Activated naive CD8-positive, alpha-beta T cell treated with anti-CD3 and anti-CD28 coated beads, Interleukin-2, amount 10 ng/mL, durations not matched to agents 7 days and 5 days (primary cell): ENCODE measurements at regions not wholly inside any gene's neighbourhood (a gene's known extent, or its start where the extent isn't known, plus 50 kb on each side); places are given as distances from the start of the nearest gene placed in this dataset.
"Not testable (repeated sequence)": the region's sequence is repeated elsewhere in the genome, so short reads cannot be mapped to it uniquely, and the experiment has no call there.

Source experiments
- ATAC-seq: fragments of 150-1000 bp; cut with Tn5 transposase; one replicate; pipeline ENCODE4 v1.10.0; 2021; ENCODE audit warnings: low read depth, moderate library complexity
- POLR2A ChIA-PET: fragments of 350-600 bp; sonication (Branson Sonifier 250); formaldehyde crosslinking; loops from one replicate; lab custom pipeline; 2021; ENCODE audit warnings: antibody characterized with exemption; lab: Charles Lee
- DNase-seq: peaks from one replicate; pipeline ENCODE4 v3.0.0; 2021
- H3K27ac Mint-ChIP-seq: one replicate; pipeline ENCODE4 v1.8.0; 2022; ENCODE audit warnings: mild to moderate bottlenecking, mixed read lengths
- H3K27me3 Mint-ChIP-seq: one replicate; pipeline ENCODE4 v1.8.0; 2022; ENCODE audit warnings: mild to moderate bottlenecking, moderate library complexity, mixed read lengths
- H3K36me3 Mint-ChIP-seq: one replicate; pipeline ENCODE4 v1.8.0; 2021; ENCODE audit warnings: mild to moderate bottlenecking, mixed read lengths
- H3K4me1 Mint-ChIP-seq: one replicate; pipeline ENCODE4 v1.8.0; 2021; ENCODE audit warnings: mixed read lengths
- H3K4me3 Mint-ChIP-seq: one replicate; pipeline ENCODE4 v1.8.0; 2022; ENCODE audit warnings: mild to moderate bottlenecking, moderate library complexity, mixed read lengths
- H3K9me3 Mint-ChIP-seq: one replicate; pipeline ENCODE4 v1.8.0; 2021; ENCODE audit warnings: mixed read lengths

DNA sequence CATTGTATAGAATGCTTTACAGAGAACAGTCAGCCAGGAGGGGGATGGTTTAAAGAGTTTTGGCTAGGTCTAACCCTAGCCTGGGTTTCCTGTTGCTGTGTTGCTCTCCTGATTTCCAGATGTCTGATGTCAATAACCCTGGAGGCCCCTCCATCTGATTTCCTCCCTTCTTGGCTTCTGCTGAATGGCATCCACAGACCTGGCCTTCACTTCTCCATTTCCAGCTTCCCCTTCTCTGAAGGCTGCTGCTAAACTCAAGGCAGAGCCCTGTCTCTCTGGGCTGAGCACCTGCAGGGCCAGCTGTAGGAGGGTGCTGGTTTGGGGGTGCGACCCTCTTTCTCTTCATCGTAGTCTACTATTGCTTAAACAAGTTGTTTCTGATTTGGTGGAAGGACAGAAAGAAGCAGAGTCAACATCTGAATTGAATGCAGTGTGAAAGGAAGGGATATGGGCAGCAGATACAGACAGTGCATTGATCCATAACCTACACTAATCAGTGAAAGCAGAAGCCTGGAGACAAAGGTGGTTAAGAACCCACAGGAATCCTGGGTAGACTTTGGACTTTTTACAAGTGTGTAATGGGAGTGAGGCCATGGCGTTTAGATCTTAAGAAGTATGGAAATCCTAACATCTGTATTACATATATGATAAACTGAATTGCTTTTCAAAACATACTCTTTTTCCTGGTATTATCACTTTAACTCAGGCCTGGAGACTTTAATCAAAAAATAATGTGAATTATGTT, 153.6 kb downstream of the HRH4 start:
- no peaks in the 10 kb centered on the region for H3K9me3 Mint-ChIP-seq
- H3K27me3 Mint-ChIP-seq, result peaks cover 3% of the 10 kb centered on the region

DNA sequence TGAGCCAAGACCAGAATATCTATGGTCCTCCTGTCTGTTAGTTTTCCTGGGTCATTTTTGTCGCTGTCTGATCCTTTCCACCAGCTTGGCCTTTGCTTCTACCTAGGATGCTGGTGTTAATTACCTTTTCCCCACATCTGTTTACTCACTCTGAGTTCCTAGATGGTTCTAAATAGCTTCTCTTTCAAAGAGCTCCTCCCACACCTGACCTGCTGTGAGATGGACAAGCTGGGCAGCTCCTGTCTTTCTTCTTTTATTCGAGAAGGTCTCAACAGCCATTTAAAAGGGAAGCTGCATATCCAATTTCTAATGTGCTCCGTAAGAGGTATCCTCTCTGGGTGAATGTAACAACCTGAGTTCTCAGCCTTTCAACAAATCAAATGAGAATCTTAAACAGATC, 156.2 kb downstream of the HRH4 start:
- H3K4me3 Mint-ChIP-seq, result no peak overlapping the region

More for the DNA sequence above, 153.6 kb downstream of the HRH4 start:
- no peak for DNase-seq
- Mint-ChIP-seq H3K4me3 (no peak overlapping the region), H3K27ac (no peak overlapping the region), H3K4me1 (no peaks in the 10 kb centered on the region), H3K36me3 (no peaks in the 10 kb centered on the region)
- POLR2A ChIA-PET, result no interaction called here
- no peak for ATAC-seq

DNA sequence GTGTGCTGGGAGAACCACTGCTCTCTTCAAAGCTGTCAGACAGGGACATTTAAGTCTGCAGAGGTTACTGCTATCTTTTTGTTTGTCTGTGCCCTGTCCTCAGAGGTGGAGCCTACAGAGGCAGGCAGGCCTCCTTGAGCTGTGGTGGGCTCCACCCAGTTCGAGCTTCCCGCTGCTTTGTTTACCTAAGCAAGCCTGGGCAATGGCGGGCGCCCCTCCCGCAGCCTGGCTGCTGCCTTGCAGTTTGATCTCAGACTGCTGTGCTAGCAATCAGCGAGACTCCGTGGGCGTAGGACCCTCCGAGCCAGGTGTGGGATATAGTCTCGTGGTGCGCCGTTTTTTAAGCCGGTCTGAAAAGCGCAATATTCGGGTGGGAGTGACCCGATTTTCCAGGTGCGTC, 164.0 kb downstream of the HRH4 start:
- DNase-seq, POLR2A ChIA-PET, H3K4me3 Mint-ChIP-seq, H3K36me3 Mint-ChIP-seq, H3K27me3 Mint-ChIP-seq, H3K27ac Mint-ChIP-seq, H3K9me3 Mint-ChIP-seq, H3K4me1 Mint-ChIP-seq, ATAC-seq: not testable (repeated sequence)

More for the DNA sequence above, 156.2 kb downstream of the HRH4 start:
- Mint-ChIP-seq H3K27ac (no peak overlapping the region), H3K4me1 (no peaks in the 10 kb centered on the region), H3K9me3 (no peaks in the 10 kb centered on the region), H3K36me3 (no peaks in the 10 kb centered on the region), H3K27me3 (no peaks in the 10 kb centered on the region)
- POLR2A ChIA-PET, result no interaction called here
- ATAC-seq, result no peak
- DNase-seq, result no peak

DNA sequence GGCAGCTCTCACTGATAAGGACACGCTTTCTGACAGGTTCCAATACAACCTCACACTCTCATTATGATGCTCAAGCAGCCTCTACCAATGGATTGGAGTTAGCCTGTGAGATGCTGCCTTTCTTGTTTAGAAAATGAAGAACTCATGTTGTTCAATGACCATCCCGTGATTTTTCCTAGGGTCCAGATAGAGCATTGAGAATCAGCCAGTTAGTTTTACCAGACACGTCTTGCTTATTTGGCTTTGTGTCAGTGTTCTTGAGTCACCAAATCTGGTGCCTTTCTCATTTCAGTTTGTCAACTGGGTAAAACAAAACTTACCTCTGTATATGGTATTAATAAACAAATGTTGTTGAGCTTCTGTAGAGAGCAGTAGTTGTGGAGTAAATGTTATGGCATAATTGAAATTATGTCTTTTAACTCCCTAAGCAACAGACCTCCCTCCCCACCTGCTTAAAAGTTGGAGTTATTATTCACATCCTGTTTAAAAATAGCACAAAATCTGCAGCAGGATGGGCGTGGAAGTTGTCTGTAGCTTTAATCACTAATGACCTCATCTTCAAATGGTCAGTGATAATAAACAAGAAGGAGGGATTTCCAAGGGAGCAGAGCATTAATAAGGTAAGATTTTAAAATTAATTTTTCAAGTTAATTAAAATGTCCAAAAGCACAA, 167.3 kb downstream of the HRH4 start:
- H3K9me3 Mint-ChIP-seq, result peaks cover 1% of the 10 kb centered on the region
- no peak overlapping the region for H3K27ac Mint-ChIP-seq
- H3K36me3 Mint-ChIP-seq, result no peaks in the 10 kb centered on the region
- peaks cover 3% of the 10 kb centered on the region for H3K27me3 Mint-ChIP-seq
- no peak for DNase-seq
- H3K4me3 Mint-ChIP-seq, result no peak overlapping the region
- no peaks in the 10 kb centered on the region for H3K4me1 Mint-ChIP-seq
- POLR2A ChIA-PET, result no interaction called here
- no peak for ATAC-seq

DNA sequence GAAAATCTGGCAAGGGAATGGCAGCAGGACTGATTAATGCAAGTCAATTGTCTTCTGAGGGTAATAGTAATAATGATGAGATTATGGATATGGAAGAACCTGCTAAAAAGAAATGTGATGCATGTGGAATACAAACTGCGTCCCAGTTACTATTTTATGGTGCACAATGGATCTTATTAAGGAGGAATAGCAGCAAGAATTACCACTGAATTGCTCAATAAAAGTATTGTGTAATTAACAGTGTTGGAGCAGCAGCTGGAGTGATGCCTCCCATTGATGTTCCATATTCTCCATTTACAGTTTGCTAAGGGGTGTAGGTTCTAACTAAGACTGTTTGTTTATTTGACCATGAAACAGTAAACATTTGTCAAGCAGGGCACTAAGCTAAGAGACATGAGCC, 167.9 kb downstream of the HRH4 start:
- POLR2A ChIA-PET, result no interaction called here
- H3K27me3 Mint-ChIP-seq, result peaks cover 3% of the 10 kb centered on the region
- ATAC-seq (no peak), DNase-seq (no peak)
- H3K27ac Mint-ChIP-seq, result no peak overlapping the region
- no peaks in the 10 kb centered on the region for H3K4me1 Mint-ChIP-seq
- H3K4me3 Mint-ChIP-seq, result no peak overlapping the region
- peaks cover 1% of the 10 kb centered on the region for H3K9me3 Mint-ChIP-seq
- H3K36me3 Mint-ChIP-seq, result no peaks in the 10 kb centered on the region

DNA sequence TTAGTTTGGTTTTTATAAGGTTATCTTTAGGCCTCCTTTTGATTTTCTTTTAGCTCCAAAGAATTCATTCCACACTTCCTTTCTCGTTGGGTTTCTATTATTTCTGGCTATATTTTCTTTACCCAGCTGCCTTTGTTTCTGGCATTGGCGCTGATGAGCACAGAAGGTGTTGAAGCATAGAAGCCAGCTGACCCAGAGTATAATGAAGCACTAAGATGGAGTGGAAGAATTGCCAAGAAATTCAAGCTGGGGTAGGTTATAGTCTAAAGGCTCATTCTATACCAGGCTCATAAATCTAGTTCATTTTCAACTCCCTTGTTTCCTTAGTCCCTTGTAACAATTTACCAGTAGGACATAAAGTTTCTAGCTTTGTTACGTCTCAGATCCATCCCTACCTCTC, 169.5 kb downstream of the HRH4 start:
- Mint-ChIP-seq H3K27me3 (peaks cover 3% of the 10 kb centered on the region), H3K4me1 (no peaks in the 10 kb centered on the region), H3K4me3 (no peak overlapping the region), H3K27ac (no peak overlapping the region), H3K36me3 (no peaks in the 10 kb centered on the region), H3K9me3 (peaks cover 1% of the 10 kb centered on the region)
- POLR2A ChIA-PET, result no interaction called here
- DNase-seq (no peak), ATAC-seq (no peak)

DNA sequence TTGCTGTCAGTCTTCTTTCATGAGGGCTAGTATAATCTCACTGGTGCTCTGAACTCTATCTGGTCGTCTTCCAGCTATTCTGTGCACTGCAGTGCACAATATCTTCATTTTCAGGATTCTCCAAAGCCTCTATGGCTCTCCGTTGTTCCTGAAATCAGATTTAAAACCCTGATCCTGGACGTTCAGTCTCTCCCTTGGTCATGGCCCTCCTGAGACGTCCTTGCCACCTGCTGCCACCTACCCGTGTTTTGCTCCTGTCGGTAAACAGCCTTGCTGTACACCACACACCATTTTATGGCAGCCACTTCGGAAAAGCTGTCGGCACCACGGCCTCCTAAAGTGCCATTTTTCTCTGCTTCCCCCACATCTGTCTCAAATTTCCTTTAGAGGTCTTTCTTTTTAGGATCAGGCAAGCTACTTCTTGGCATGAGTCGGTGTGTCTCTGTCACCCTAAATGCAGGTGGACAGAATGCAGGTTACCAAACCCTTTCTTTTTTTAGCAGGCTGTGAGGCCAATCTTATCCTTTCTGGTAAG, 170.0 kb downstream of the HRH4 start:
- DNase-seq (no peak), ATAC-seq (no peak)
- Mint-ChIP-seq H3K4me3 (no peak overlapping the region), H3K27me3 (peaks cover 3% of the 10 kb centered on the region), H3K36me3 (no peaks in the 10 kb centered on the region), H3K4me1 (no peaks in the 10 kb centered on the region), H3K27ac (no peak overlapping the region), H3K9me3 (peaks cover 1% of the 10 kb centered on the region)
- POLR2A ChIA-PET, result no interaction called here

DNA sequence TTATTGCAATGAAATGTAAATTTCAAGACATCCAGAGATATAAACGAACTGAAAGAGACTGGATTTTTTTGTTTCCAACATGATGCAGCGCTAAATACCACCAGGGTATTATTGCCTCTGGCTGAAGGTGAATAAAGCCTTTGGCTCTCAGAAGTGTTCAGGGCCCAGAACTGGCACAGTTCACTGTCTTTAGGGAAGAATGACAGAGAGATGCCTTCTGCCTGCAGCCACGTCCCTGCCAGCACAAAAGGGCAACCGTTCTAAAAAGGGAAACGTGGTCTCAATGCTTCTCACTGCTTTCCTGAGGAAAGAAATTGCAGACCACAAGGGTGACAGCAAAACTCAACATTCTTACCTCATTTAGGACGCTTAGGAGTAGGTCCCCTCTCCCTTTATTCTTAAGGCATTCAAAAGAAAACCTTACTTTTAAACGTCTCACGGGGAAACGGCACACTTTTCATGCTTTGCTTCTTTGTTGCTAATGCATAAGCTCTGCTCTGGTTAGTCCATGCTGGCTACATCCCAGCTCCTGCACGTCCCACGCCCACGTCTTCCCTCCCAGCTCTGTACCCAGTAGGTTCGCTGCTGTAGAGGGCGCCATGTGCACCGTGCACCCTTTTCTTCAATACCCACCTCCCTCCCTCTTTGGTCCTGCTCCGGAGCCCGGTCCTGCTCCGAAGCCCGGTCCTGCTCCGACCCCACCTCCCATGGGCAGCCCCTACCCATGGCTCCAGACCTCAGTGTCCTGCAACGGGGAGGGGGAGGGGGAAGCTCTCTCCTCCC, 171.0 kb downstream of the HRH4 start:
- no peaks in the 10 kb centered on the region for H3K36me3 Mint-ChIP-seq
- H3K9me3 Mint-ChIP-seq, result no peaks in the 10 kb centered on the region
- DNase-seq, result no peak
- H3K27me3 Mint-ChIP-seq, result peaks cover 3% of the 10 kb centered on the region
- no peak overlapping the region for H3K27ac Mint-ChIP-seq
- ATAC-seq, result no peak
- POLR2A ChIA-PET, result no interaction called here
- H3K4me3 Mint-ChIP-seq, result no peak overlapping the region
- H3K4me1 Mint-ChIP-seq, result no peaks in the 10 kb centered on the region

DNA sequence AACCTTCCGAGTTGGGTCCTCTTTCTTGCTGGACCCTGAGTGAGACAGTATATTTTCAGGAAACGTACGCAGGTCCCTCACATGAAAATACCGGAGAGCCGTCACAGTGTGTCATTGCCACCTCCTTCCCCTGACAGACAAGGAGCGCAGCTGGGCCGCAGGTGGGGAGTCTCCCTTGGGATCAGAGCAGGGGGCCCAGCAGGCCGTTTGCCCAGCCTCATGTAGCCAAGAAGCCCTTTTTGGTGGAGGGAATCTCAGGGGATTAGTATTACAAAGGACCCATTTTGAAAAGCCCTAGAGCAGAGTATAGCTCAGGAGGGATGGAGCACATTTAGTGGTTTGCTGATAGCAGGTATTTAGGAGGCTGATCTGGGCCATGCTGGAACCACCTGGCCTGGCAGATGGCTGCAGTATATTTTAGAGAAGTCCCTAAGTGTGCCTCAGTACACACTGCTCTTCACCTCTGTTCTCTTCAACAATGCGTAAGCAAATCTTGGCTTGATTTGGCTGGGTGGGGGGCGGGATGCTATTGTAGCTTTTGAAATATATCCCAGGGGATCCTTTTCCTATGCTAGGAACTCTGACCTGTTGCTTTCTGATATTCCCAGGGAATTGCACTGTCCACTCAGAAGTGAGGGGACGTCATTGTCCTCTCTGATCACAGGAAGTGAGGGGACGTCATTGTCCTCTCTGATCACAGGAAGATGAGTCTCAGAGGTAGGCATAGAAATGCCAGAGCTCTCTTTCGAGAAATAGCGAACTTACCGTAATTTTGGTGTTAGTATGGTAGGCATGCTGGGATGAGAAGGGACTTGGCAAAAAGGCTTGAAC, 171.9 kb downstream of the HRH4 start:
- Mint-ChIP-seq H3K27ac (no peak overlapping the region), H3K36me3 (no peaks in the 10 kb centered on the region), H3K4me1 (no peaks in the 10 kb centered on the region), H3K4me3 (no peak overlapping the region), H3K27me3 (no peaks in the 10 kb centered on the region), H3K9me3 (no peaks in the 10 kb centered on the region)
- DNase-seq, result no peak
- POLR2A ChIA-PET, result no interaction called here
- ATAC-seq, result no peak

- H3K36me3 Mint-ChIP-seq, result no peaks in the 10 kb centered on the region
- POLR2A ChIA-PET, result no interaction called here
- H3K4me1 Mint-ChIP-seq, result no peaks in the 10 kb centered on the region
- H3K4me3 Mint-ChIP-seq, result no peak overlapping the region
- no peaks in the 10 kb centered on the region for H3K9me3 Mint-ChIP-seq
- no peak overlapping the region for H3K27ac Mint-ChIP-seq
- no peaks in the 10 kb centered on the region for H3K27me3 Mint-ChIP-seq
- no peak for DNase-seq
- no peak for ATAC-seq
Observed at GRCh38 chr18:24633121-24633520, 172.7 kb downstream of the HRH4 start.

GRCh38 chr18:24649571-24649970, 189.1 kb downstream of the HRH4 start:
- Mint-ChIP-seq H3K4me3 (no peak overlapping the region), H3K27me3 (peaks cover 4% of the 10 kb centered on the region), H3K27ac (no peak overlapping the region), H3K4me1 (no peaks in the 10 kb centered on the region), H3K36me3 (no peaks in the 10 kb centered on the region), H3K9me3 (no peaks in the 10 kb centered on the region)
- no peak for ATAC-seq
- DNase-seq, result no peak
- POLR2A ChIA-PET, result no interaction called here

DNA sequence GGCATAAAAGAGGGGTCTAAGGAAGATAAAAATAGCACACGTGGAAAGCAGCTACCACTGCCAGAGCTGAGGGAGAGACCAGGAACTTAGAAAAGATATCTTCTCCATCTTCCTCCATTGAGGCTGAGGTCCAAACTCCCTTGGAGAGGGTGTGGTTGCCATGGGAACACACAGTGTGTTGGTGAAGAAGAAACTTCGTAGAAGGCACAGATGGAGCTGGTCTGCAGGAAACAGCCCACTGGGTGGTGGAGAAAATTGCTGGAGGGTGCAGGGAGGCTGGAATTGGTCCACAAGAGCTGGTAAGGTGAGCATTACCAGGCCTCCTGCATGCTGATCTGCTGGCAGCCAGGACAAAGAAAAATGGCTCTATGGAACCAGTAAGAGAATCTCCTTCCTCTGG, 191.0 kb downstream of the HRH4 start:
- peaks cover 2% of the 10 kb centered on the region for H3K27me3 Mint-ChIP-seq
- H3K36me3 Mint-ChIP-seq, result no peaks in the 10 kb centered on the region
- ATAC-seq, result no peak
- no peaks in the 10 kb centered on the region for H3K4me1 Mint-ChIP-seq
- POLR2A ChIA-PET, result no interaction called here
- H3K9me3 Mint-ChIP-seq, result no peaks in the 10 kb centered on the region
- no peak for DNase-seq
- no peak overlapping the region for H3K27ac Mint-ChIP-seq
- H3K4me3 Mint-ChIP-seq, result no peak overlapping the region

- no peak for DNase-seq
- no peak overlapping the region for H3K4me3 Mint-ChIP-seq
- H3K36me3 Mint-ChIP-seq, result no peaks in the 10 kb centered on the region
- POLR2A ChIA-PET, result no interaction called here
- no peak overlapping the region for H3K27ac Mint-ChIP-seq
- no peaks in the 10 kb centered on the region for H3K9me3 Mint-ChIP-seq
- peaks cover 12% of the 10 kb centered on the region for H3K4me1 Mint-ChIP-seq
- no peaks in the 10 kb centered on the region for H3K27me3 Mint-ChIP-seq
- ATAC-seq, result no peak
Observed at GRCh38 chr18:24656050-24656449, 195.6 kb downstream of the HRH4 start.
